Stimulated activated CD8-positive, alpha-beta memory T cell treated with anti-CD3 and anti-CD28 coated beads, Interleukin-7, amount 100 ng/mL, for 48 hours (primary cell): ENCODE measurements at regions not wholly inside any gene's neighbourhood (a gene's known extent, or its start where the extent isn't known, plus 50 kb on each side); places are given as distances from the start of the nearest gene placed in this dataset.
"Not testable (repeated sequence)": the region's sequence is repeated elsewhere in the genome, so short reads cannot be mapped to it uniquely, and the experiment has no call there.

Experiments used
- DNase-seq, 2 donors: peaks; one replicate each; pipeline ENCODE4 v3.0.0-alpha.2; 2020; ENCODE audit warnings: low read depth in 1 of 2; ENCODE audit errors: extremely low read depth in 1 of 2

GRCh38 chr2:62335612-62336011 is 139.7 kb downstream of the B3GNT2 start:
- no peak for DNase-seq

- no peak for DNase-seq
Observed at GRCh38 chr2:62334440-62335058, 138.6 kb downstream of the B3GNT2 start.

GRCh38 chr2:62334009-62334408 is 138.1 kb downstream of the B3GNT2 start:
- no peak for DNase-seq

GRCh38 chr2:62330959-62331358 is 135.0 kb downstream of the B3GNT2 start:
- no peak for DNase-seq

GRCh38 chr2:62329797-62330196 is 133.9 kb downstream of the B3GNT2 start:
- no peak for DNase-seq

DNA sequence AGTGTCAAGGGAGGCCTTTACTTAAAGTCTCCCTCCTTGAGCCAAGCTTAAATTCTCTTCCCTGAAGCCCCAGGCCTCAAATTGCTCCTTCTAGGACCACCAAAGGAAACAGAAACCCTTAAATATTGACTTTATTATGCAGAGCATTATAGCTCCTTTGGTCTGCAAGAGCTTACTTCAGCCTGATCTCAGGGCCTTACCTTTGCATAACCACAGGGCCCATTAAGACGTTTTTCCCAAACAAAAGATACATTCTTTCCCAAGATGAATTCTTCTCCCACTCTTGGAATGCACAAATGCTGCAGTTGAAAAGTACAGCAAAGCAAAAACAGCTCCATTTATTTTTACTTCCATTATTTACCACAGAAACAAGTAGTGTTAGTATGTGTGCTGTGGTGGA is 130.8 kb downstream of the B3GNT2 start:
- no peak for DNase-seq

- no peak for DNase-seq
Observed at GRCh38 chr2:62325398-62325797, 129.5 kb downstream of the B3GNT2 start.

DNA sequence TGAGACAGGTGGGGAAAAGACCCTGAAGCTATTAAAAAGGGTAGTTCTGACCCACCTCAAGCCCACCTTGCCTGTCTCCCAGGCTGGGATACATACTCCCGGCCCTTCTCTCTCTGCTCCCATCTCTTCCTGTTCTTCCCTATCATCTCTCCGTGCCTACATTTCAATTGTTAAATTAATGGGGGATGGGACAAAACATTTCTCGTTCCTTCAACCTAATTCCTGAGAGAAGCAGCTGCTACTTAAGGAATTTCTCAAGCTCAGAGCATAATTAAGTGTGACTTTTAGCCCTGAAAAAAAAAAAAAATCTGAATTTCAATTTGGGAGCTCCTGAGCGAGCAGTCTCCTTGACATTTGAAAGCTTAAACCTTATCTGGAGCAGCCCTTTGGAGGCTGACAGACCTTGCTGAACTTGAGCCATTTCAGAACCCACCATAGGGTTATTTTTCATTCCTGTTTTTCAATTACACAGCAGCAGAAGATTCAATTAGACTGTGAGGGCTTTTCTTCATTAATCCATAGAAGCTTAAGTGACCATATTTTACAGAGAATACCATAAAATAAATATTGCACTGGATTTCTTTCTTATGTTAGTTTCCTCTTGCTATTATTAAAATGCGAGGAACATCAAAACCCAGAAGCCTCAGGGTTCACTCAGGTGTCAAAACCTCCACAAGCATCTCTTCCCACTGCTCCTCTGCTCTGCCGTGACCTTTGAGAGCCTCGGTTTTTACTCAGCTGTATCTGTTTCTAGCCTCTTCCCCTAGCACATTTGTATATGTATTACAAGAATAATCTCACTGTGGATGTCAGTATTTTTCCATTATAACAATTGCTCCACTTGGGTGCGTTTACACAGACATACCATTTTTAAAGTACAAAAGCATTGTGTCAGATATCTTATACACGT is 125.7 kb downstream of the B3GNT2 start:
- no peak for DNase-seq

DNA sequence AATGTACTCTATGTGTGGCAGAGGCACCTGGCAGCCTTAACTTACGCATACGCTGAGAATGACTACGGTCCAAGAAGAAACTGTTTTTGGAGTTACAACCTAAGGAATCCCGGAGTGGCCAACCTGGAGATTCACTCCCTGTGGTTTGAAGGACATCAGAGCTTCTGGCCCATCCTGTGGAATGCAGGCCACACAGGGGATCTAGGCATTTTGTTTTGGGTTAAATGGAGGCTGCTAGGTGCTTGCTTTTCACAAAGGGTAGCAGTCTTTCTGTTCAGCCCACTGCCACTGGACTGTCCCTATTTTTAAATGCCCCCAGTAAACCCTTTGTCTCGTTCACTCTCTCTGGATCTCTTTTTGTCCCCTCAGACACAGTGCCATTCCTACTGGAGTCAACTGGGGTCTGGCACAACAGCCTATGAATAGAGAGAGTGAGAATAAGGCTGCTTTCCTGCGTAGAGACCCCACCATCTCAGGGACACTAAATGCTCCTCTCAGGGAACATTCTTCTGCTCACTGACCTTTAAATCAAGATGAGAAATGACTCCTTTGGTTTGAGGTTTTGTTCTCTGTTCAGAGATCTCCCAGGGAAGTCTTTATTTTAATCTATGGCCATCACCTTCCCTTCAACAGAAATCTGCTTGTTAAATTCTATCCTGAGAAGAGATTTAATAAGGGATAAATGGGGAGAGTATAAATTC is 124.9 kb downstream of the B3GNT2 start:
- no peak for DNase-seq

DNA sequence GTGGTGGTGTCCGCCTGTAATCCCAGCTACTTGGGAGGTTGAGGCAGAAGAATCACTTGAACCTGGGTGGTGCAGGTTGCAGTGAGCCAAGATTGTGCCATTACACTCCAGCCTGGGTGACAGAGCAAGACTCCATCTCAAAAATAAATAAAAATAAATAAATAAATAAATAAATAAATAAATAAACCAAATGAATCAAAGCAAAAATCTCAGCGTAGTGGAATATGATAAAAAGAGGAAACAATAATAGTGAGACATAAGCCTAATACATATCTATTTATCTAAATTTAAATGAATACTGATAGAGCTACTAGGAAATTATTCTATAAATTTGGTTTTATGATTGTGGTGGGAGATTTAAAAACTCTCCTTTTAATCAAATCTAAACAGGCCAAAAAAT is 124.2 kb downstream of the B3GNT2 start:
- not testable (repeated sequence) for DNase-seq

DNA sequence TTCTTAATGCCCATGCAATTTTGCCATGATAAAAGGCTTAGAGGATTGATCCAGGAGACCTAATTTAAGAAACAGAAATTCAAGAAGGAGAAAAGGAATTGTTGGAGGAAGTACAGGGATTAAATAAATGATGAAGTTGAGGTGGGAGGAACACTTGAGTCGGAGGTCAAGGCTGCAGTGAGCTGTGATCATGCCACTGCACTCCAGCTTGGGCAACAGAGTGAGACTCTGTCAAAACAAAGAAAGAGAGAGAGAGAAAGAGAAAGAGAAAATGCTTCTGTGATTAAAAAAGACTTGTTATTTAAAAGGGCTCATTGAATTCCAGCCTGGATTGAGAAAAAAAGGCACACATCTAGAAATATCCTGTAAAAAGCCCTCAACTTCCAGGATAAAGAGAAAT is 123.2 kb downstream of the B3GNT2 start:
- no peak for DNase-seq

- DNase-seq: no peak
Observed at GRCh38 chr2:62315476-62315875, 119.6 kb downstream of the B3GNT2 start.

DNA sequence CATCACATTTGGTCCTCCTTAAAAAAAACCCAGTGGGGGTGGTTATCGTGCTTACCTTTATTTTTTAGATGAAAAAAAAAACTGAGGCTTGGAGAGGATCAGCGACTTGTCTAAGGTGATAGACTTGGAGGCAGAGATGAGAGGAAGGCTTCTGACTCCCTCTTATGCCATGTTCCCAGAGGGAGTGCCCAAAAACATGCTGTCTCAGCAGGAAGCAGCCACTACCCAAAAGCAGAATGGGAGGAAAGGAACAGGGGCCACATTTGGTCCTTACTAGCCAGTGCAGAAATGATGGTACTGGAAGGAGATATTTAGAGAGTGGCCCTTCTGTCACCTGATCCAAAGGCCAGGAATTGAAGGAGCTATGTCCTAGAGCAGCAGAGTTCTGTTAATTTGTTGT is 118.4 kb downstream of the B3GNT2 start:
- DNase-seq: no peak

GRCh38 chr2:62313449-62314227 is 117.7 kb downstream of the B3GNT2 start:
- DNase-seq: peak in 1 of 2 donors; percentile 64

GRCh38 chr2:62309465-62310091 is 113.7 kb downstream of the B3GNT2 start:
- DNase-seq: peak in 1 of 2 donors; percentile 43

DNA sequence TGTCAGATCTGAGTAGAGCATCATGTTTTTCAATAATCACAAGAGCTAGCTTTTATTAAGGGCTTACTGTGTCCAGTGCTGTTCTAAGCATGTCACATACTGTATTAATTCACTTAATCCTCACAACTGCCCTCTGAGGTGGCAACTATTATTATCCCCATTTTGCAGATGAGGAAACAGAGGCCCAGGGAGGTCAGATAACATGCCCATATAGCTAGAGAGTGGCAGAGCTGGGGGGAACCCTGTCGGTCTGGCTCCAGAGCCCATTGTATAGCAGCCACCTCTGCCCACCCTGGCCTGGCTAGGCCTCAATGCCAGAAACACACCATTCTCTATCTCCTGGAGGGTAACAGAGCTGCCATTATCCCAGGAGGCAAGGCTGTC is 113.2 kb downstream of the B3GNT2 start:
- no peak for DNase-seq

GRCh38 chr2:62307469-62308389 is 111.8 kb downstream of the B3GNT2 start:
- no peak for DNase-seq

GRCh38 chr2:62306751-62307468 is 111.0 kb downstream of the B3GNT2 start:
- peak in 1 of 2 donors; percentile 49 for DNase-seq
